SK-N-SH treated with all-trans-retinoic acid at 6 μM for 48 hours (cell line): ENCODE measurements at regions not wholly inside any gene's neighbourhood (a gene's known extent, or its start where the extent isn't known, plus 50 kb on each side); places are given as distances from the start of the nearest gene placed in this dataset.

ENCODE experiments used
- ATAC-seq: fragments of 200-7000 bp; cut with Tn5 transposase; 3 replicates; pipeline ENCODE4 v1.9.1; 2020; ENCODE audit warnings: mild to moderate bottlenecking, moderate library complexity
- ARNTL ChIP-seq: fragments of 450-650 bp; formaldehyde crosslinking; IDR thresholded peaks from 2 replicates; pipeline ENCODE4 v1.5.0; 2020; ENCODE audit warnings: low read depth, mild to moderate bottlenecking, moderate library complexity, borderline replicate concordance
- BACH2 ChIP-seq: fragments of 250-450 bp; sonication (Bioruptor Pico); IDR thresholded peaks from 2 replicates; pipeline ENCODE4 v1.9.0; 2021; ENCODE audit warnings: mild to moderate bottlenecking, borderline replicate concordance
- CREB5 ChIP-seq: fragments of 250-450 bp; sonication (Bioruptor Pico); IDR thresholded peaks from 2 replicates; pipeline ENCODE4 v1.5.1; 2020; ENCODE audit warnings: low read depth, mild to moderate bottlenecking, moderate library complexity
- CSDC2 ChIP-seq: fragments of 250-450 bp; sonication (Bioruptor Pico); IDR thresholded peaks from 2 replicates; pipeline ENCODE4 v1.5.0; 2020; ENCODE audit warnings: mild to moderate bottlenecking, moderate library complexity
- CSRNP3 ChIP-seq: fragments of 250-450 bp; sonication (Bioruptor Pico); IDR thresholded peaks from 2 replicates; pipeline ENCODE4 v1.5.1; 2021; ENCODE audit warnings: mild to moderate bottlenecking, moderate library complexity
- ESRRG ChIP-seq: fragments of 250-450 bp; sonication (Bioruptor Pico); IDR thresholded peaks from 2 replicates; pipeline ENCODE4 v1.6.1; 2021; ENCODE audit warnings: mild to moderate bottlenecking
- GLIS3 ChIP-seq: fragments of 250-450 bp; sonication (Bioruptor Pico); IDR thresholded peaks from 2 replicates; pipeline ENCODE4 v1.5.0; 2020; ENCODE audit warnings: mild to moderate bottlenecking, moderate library complexity
- ISL1 ChIP-seq: fragments of 250-450 bp; sonication (Bioruptor Pico); IDR thresholded peaks from 2 replicates; pipeline ENCODE4 v2.1.2; 2022; ENCODE audit warnings: mild to moderate bottlenecking, moderate library complexity
- OSR1 ChIP-seq: fragments of 250-450 bp; sonication (Bioruptor Pico); IDR thresholded peaks from 2 replicates; pipeline ENCODE4 v1.8.0; 2022; ENCODE audit warnings: moderate library complexity, mild to moderate bottlenecking, inconsistent platforms
- PATZ1 ChIP-seq: fragments of 250-450 bp; sonication (Bioruptor Pico); IDR thresholded peaks from 2 replicates; pipeline ENCODE4 v1.8.0; 2020; ENCODE audit warnings: mild to moderate bottlenecking, moderate library complexity, borderline replicate concordance
- POU6F1 ChIP-seq: fragments of 250-450 bp; sonication (Bioruptor Pico); IDR thresholded peaks from 2 replicates; pipeline ENCODE4 v1.8.0; 2021; ENCODE audit warnings: low read depth, mild to moderate bottlenecking, moderate library complexity, borderline replicate concordance
- PPARA ChIP-seq: fragments of 250-450 bp; sonication (Bioruptor Pico); IDR thresholded peaks from 2 replicates; pipeline ENCODE4 v1.5.0; 2020; ENCODE audit warnings: mild to moderate bottlenecking, borderline replicate concordance
- RARB ChIP-seq: fragments of 250-450 bp; sonication (Bioruptor Pico); IDR thresholded peaks from 2 replicates; pipeline ENCODE4 v1.8.0; 2021; ENCODE audit warnings: mild to moderate bottlenecking, moderate library complexity
- SNAI2 ChIP-seq: fragments of 250-450 bp; sonication (Bioruptor Pico); IDR thresholded peaks from 2 replicates; pipeline ENCODE4 v1.5.0; 2020; ENCODE audit warnings: mild to moderate bottlenecking, moderate library complexity
- TCF4 ChIP-seq: fragments of 250-450 bp; sonication (Bioruptor Pico); IDR thresholded peaks from 2 replicates; pipeline ENCODE4 v1.8.0; 2021; ENCODE audit warnings: mild to moderate bottlenecking, moderate library complexity, borderline replicate concordance
- TOX ChIP-seq: fragments of 250-450 bp; sonication (Bioruptor Pico); IDR thresholded peaks from 2 replicates; pipeline ENCODE4 v1.8.0; 2021; ENCODE audit warnings: mild to moderate bottlenecking, moderate library complexity, borderline replicate concordance
- TSHZ2 ChIP-seq: fragments of 250-450 bp; sonication (Bioruptor Pico); IDR thresholded peaks from 2 replicates; pipeline ENCODE4 v1.5.0; 2020; ENCODE audit warnings: mild to moderate bottlenecking, moderate library complexity
- ZC3H10 ChIP-seq: fragments of 250-450 bp; sonication (Bioruptor Pico); IDR thresholded peaks from 2 replicates; pipeline ENCODE4 v1.5.1; 2021; ENCODE audit warnings: mild to moderate bottlenecking, moderate library complexity
- ZFP3 ChIP-seq: fragments of 250-450 bp; sonication (Bioruptor Pico); IDR thresholded peaks from 2 replicates; pipeline ENCODE4 v1.5.0; 2020; ENCODE audit warnings: mild to moderate bottlenecking, moderate library complexity
- ZFP30 ChIP-seq: fragments of 450-650 bp; formaldehyde crosslinking; IDR thresholded peaks from 2 replicates; pipeline ENCODE4 v1.5.0; 2022; ENCODE audit warnings: mild to moderate bottlenecking, moderate library complexity
- ZNF70 ChIP-seq: fragments of 450-650 bp; formaldehyde crosslinking; IDR thresholded peaks from 2 replicates; pipeline ENCODE4 v1.5.0; 2020; ENCODE audit warnings: mild to moderate bottlenecking, moderate library complexity

- TF ChIP-seq PPARA (CRISPR knock-in tag): no peak
- no peak for TF ChIP-seq ISL1 (CRISPR knock-in tag)
- TF ChIP-seq SNAI2: no peak
- no peak for TF ChIP-seq OSR1 (CRISPR knock-in tag)
- no peak for TF ChIP-seq BACH2 (CRISPR knock-in tag)
- no peak for TF ChIP-seq ARNTL (CRISPR knock-in tag)
- TF ChIP-seq RARB (CRISPR knock-in tag): no peak
- no peak for TF ChIP-seq CSDC2 (CRISPR knock-in tag)
Observed at GRCh38 chr2:12052796-12053195, 306.4 kb downstream of the LPIN1 start (continued).

GRCh38 chr2:12054956-12055618 is 308.7 kb downstream of the LPIN1 start:
- ATAC-seq: no peak

More at GRCh38 chr2:12054956-12055618, 308.7 kb downstream of the LPIN1 start:
- TF ChIP-seq CSDC2 (CRISPR knock-in tag) (no peak), GLIS3 (CRISPR knock-in tag) (no peak), ESRRG (CRISPR knock-in tag) (no peak), BACH2 (CRISPR knock-in tag) (no peak), CREB5 (no peak), TCF4 (no peak), TSHZ2 (CRISPR knock-in tag) (no peak), ISL1 (CRISPR knock-in tag) (no peak), TOX (CRISPR knock-in tag) (no peak), OSR1 (CRISPR knock-in tag) (no peak), ZNF70 (no peak), SNAI2 (no peak), ARNTL (CRISPR knock-in tag) (no peak), RARB (CRISPR knock-in tag) (no peak), CSRNP3 (CRISPR knock-in tag) (no peak), ZFP3 (CRISPR knock-in tag) (no peak), POU6F1 (no peak), PATZ1 (CRISPR knock-in tag) (no peak), ZC3H10 (CRISPR knock-in tag) (no peak), ZFP30 (CRISPR knock-in tag) (no peak)
- TF ChIP-seq, all 23 proteins: peak for 0
